ENCODE measurements at regions not wholly inside any gene's neighbourhood (a gene's known extent, or its start where the extent isn't known, plus 50 kb on each side); places are given as distances from the start of the nearest gene placed in this dataset.
"Not testable (repeated sequence)": the region's sequence is repeated elsewhere in the genome, so short reads cannot be mapped to it uniquely, and the experiment has no call there.

- no peaks in the 10 kb centered on the region for H3K4me1 ChIP-seq
- in situ Hi-C loops (cut with MboI; ENCODE audit: low pct_ligation_motif_present in 1 of 4, low pct_unique_long_range_greater_than_20kb in 1 of 4, low sequenced_read_pairs in 3 of 4): no loop called here
- H3K9me3 ChIP-seq: no peaks in the 10 kb centered on the region
- intact Hi-C loops (cut with DNase I; ENCODE audit: low total_unique reads): no loop called here
- no peaks in the 10 kb centered on the region for H3K27me3 ChIP-seq
- H3K4me3 ChIP-seq: no peak overlapping the region
- H3K36me3 ChIP-seq: no peaks in the 10 kb centered on the region
- no peak overlapping the region for H3K27ac ChIP-seq
- TF ChIP-seq CTCF (IDR thresholded peaks at IDR 0.05) (no peak), POLR2A (IDR thresholded peaks at IDR 0.05) (no peak), POLR2AphosphoS5 (IDR thresholded peaks at IDR 0.05) (no peak), EP300 (IDR thresholded peaks at IDR 0.05; ENCODE audit: low read depth) (no peak)
- DNase-seq: no peak
Measured at GRCh38 chr3:3356846-3357245, 177.4 kb upstream of the CRBN start.

GRCh38 chr3:3355442-3355841 lies 176.0 kb upstream of the CRBN start:
- TF ChIP-seq POLR2A (IDR thresholded peaks at IDR 0.05) (no peak), POLR2AphosphoS5 (IDR thresholded peaks at IDR 0.05) (no peak), CTCF (IDR thresholded peaks at IDR 0.05) (no peak), EP300 (IDR thresholded peaks at IDR 0.05; ENCODE audit: low read depth) (no peak)
- Histone ChIP-seq H3K27me3 (no peaks in the 10 kb centered on the region), H3K4me3 (no peak overlapping the region), H3K36me3 (no peaks in the 10 kb centered on the region), H3K9me3 (no peaks in the 10 kb centered on the region), H3K4me1 (no peaks in the 10 kb centered on the region), H3K27ac (no peak overlapping the region)
- in situ Hi-C loops (cut with MboI; ENCODE audit: low pct_ligation_motif_present in 1 of 4, low pct_unique_long_range_greater_than_20kb in 1 of 4, low sequenced_read_pairs in 3 of 4): no loop called here
- WGBS, 2 donors (ENCODE audit: low coverage in 1 of 2): 39 to 60% methylated on average over 1 of the region's 1 CpG
- intact Hi-C loops (cut with DNase I; ENCODE audit: low total_unique reads): no loop called here
- DNase-seq: no peak

- no peaks in the 10 kb centered on the region for H3K27me3 ChIP-seq
- intact Hi-C loops (cut with DNase I; ENCODE audit: low total_unique reads): no loop called here
- no peak overlapping the region for H3K4me3 ChIP-seq
- no peak overlapping the region for H3K27ac ChIP-seq
- no peaks in the 10 kb centered on the region for H3K36me3 ChIP-seq
- in situ Hi-C loops (cut with MboI; ENCODE audit: low pct_ligation_motif_present in 1 of 4, low pct_unique_long_range_greater_than_20kb in 1 of 4, low sequenced_read_pairs in 3 of 4): no loop called here
- TF ChIP-seq POLR2A (IDR thresholded peaks at IDR 0.05): no peak
- no peak for TF ChIP-seq CTCF (IDR thresholded peaks at IDR 0.05)
- no peak for TF ChIP-seq EP300 (IDR thresholded peaks at IDR 0.05; ENCODE audit: low read depth)
- TF ChIP-seq POLR2AphosphoS5 (IDR thresholded peaks at IDR 0.05): no peak
- WGBS, 2 donors (ENCODE audit: low coverage in 1 of 2): 76 to 80% methylated on average over 1 of the region's 1 CpG
- H3K9me3 ChIP-seq: no peaks in the 10 kb centered on the region
- DNase-seq: no peak
- H3K4me1 ChIP-seq: no peaks in the 10 kb centered on the region
Measured at GRCh38 chr3:3353153-3353552, 173.7 kb upstream of the CRBN start.

- no peak overlapping the region for H3K27ac ChIP-seq
- H3K9me3 ChIP-seq: no peaks in the 10 kb centered on the region
Measured at GRCh38 chr3:3351226-3351625, 171.7 kb upstream of the CRBN start.

GRCh38 chr3:3347056-3347455 lies 167.6 kb upstream of the CRBN start:
- H3K27me3 ChIP-seq; intact Hi-C loops (cut with DNase I; ENCODE audit: low total_unique reads); H3K27ac ChIP-seq; H3K9me3 ChIP-seq; in situ Hi-C loops (cut with MboI; ENCODE audit: low pct_ligation_motif_present in 1 of 4, low pct_unique_long_range_greater_than_20kb in 1 of 4, low sequenced_read_pairs in 3 of 4); H3K4me1 ChIP-seq; DNase-seq; H3K36me3 ChIP-seq; H3K4me3 ChIP-seq: not testable (repeated sequence)
- 56% methylated on average over 2 of the region's 2 CpGs; no CpG with 5 or more reads in 1 of the 2 donors for WGBS, 2 donors (ENCODE audit: low coverage in 1 of 2)

More at GRCh38 chr3:3351226-3351625, 171.7 kb upstream of the CRBN start:
- DNase-seq: no peak
- no peaks in the 10 kb centered on the region for H3K36me3 ChIP-seq
- H3K4me1 ChIP-seq: no peaks in the 10 kb centered on the region
- 80 to 86% methylated on average over 1 to 3 of the region's 3 CpGs for WGBS, 2 donors (ENCODE audit: low coverage in 1 of 2)
- H3K4me3 ChIP-seq: no peak overlapping the region
- in situ Hi-C loops (cut with MboI; ENCODE audit: low pct_ligation_motif_present in 1 of 4, low pct_unique_long_range_greater_than_20kb in 1 of 4, low sequenced_read_pairs in 3 of 4): no loop called here
- H3K27me3 ChIP-seq: no peaks in the 10 kb centered on the region
- intact Hi-C loops (cut with DNase I; ENCODE audit: low total_unique reads): no loop called here
- no peak for TF ChIP-seq CTCF (IDR thresholded peaks at IDR 0.05)
- TF ChIP-seq EP300 (IDR thresholded peaks at IDR 0.05; ENCODE audit: low read depth): no peak
- TF ChIP-seq POLR2AphosphoS5 (IDR thresholded peaks at IDR 0.05): no peak
- TF ChIP-seq POLR2A (IDR thresholded peaks at IDR 0.05): no peak

Data from transverse colon (tissue), 4 donors.